ENCODE measurements at regions not wholly inside any gene's neighbourhood (a gene's known extent, or its start where the extent isn't known, plus 50 kb on each side); places are given as distances from the start of the nearest gene placed in this dataset.
A peak's percentile ranks its signal among the peaks of the same experiment; 100 is the strongest.

GRCh38 chr12:25827747-25828146 lies 130.7 kb upstream of the RASSF8 start:
- DNase-seq (ENCODE audit: low spot score) = no peak

- no peak for DNase-seq (ENCODE audit: low spot score)
Observed at GRCh38 chr12:25828188-25828587, 130.3 kb upstream of the RASSF8 start.

GRCh38 chr12:25829192-25829591 lies 129.3 kb upstream of the RASSF8 start:
- peak; percentile 68 for DNase-seq (ENCODE audit: low spot score)

GRCh38 chr12:25830456-25830855 lies 128.0 kb upstream of the RASSF8 start:
- no peak for DNase-seq (ENCODE audit: low spot score)

GRCh38 chr12:25833657-25834056 lies 124.8 kb upstream of the RASSF8 start:
- no peak for DNase-seq (ENCODE audit: low spot score)

- no peak for DNase-seq (ENCODE audit: low spot score)
Observed at GRCh38 chr12:25835385-25835784, 123.1 kb upstream of the RASSF8 start.

- no peak for DNase-seq (ENCODE audit: low spot score)
Observed at GRCh38 chr12:25838007-25838406, 120.5 kb upstream of the RASSF8 start.

GRCh38 chr12:25839470-25839869 lies 119.0 kb upstream of the RASSF8 start:
- DNase-seq (ENCODE audit: low spot score) = no peak

GRCh38 chr12:25840678-25841465 lies 117.6 kb upstream of the RASSF8 start:
- DNase-seq (ENCODE audit: low spot score) = no peak

- no peak for DNase-seq (ENCODE audit: low spot score)
Observed at GRCh38 chr12:25842254-25842653, 116.2 kb upstream of the RASSF8 start.

GRCh38 chr12:25843976-25844375 lies 114.5 kb upstream of the RASSF8 start:
- DNase-seq (ENCODE audit: low spot score) = no peak

- no peak for DNase-seq (ENCODE audit: low spot score)
Observed at GRCh38 chr12:25845415-25845814, 113.1 kb upstream of the RASSF8 start.

GRCh38 chr12:25852792-25853191 lies 105.7 kb upstream of the RASSF8 start:
- no peak for DNase-seq (ENCODE audit: low spot score)

- DNase-seq (ENCODE audit: low spot score) = no peak
Observed at GRCh38 chr12:25853316-25854095, 105.0 kb upstream of the RASSF8 start.

GRCh38 chr12:25854991-25855390 lies 103.5 kb upstream of the RASSF8 start:
- no peak for DNase-seq (ENCODE audit: low spot score)

GRCh38 chr12:25855716-25856115 lies 102.8 kb upstream of the RASSF8 start:
- DNase-seq (ENCODE audit: low spot score) = peak; percentile 18

- no peak for DNase-seq (ENCODE audit: low spot score)
Observed at GRCh38 chr12:25859976-25860375, 98.5 kb upstream of the RASSF8 start.

GRCh38 chr12:25861226-25861625 lies 97.3 kb upstream of the RASSF8 start:
- DNase-seq (ENCODE audit: low spot score) = no peak

- DNase-seq (ENCODE audit: low spot score) = no peak
Observed at GRCh38 chr12:25864306-25865276, 93.9 kb upstream of the RASSF8 start.

GRCh38 chr12:25866586-25867378 lies 91.7 kb upstream of the RASSF8 start:
- no peak for DNase-seq (ENCODE audit: low spot score)

- DNase-seq (ENCODE audit: low spot score) = no peak
Observed at GRCh38 chr12:25868193-25868592, 90.3 kb upstream of the RASSF8 start.
